OCI-LY1 (cell line): ENCODE measurements at regions not wholly inside any gene's neighbourhood (a gene's known extent, or its start where the extent isn't known, plus 50 kb on each side); places are given as distances from the start of the nearest gene placed in this dataset.

Experiments
- H2AFZ ChIP-seq: fragments of 200-600 bp; sonication (generic), shearing (Covaris generic); 2 replicates; pipeline ENCODE4 v1.6.0; 2014; ENCODE audit warnings: antibody characterized with exemption, mild to moderate bottlenecking, low read length
- H3F3A ChIP-seq: fragments of 200-600 bp; sonication (generic), shearing (Covaris generic); 2 replicates; pipeline ENCODE4 v1.6.0; 2014; ENCODE audit warnings: mild to moderate bottlenecking, antibody characterized with exemption, low read length, moderate library complexity; ENCODE audit not compliant: insufficient read depth
- H3K27ac ChIP-seq: fragments of 200-600 bp; sonication (generic); 2 replicates; pipeline ENCODE4 v1.5.1; 2014; ENCODE audit warnings: low read length, mixed run types, mild to moderate bottlenecking, low read depth; ENCODE audit not compliant: poor library complexity, severe bottlenecking
- H3K27me3 ChIP-seq: fragments of 200-600 bp; sonication (generic); 2 replicates; pipeline ENCODE4 v1.6.0; 2014; ENCODE audit warnings: antibody characterized with exemption, mild to moderate bottlenecking, low read length, moderate library complexity; ENCODE audit not compliant: insufficient read depth
- H3K36me3 ChIP-seq: fragments of 200-600 bp; sonication (generic); 2 replicates; pipeline ENCODE4 v1.6.1; 2014; ENCODE audit warnings: mild to moderate bottlenecking, antibody characterized with exemption, low read length, moderate library complexity, mixed read lengths; ENCODE audit not compliant: insufficient read depth
- H3K4me1 ChIP-seq: fragments of 200-600 bp; sonication (generic); 2 replicates; pipeline ENCODE4 v1.5.1; 2014; ENCODE audit warnings: mild to moderate bottlenecking, low read length, moderate library complexity; ENCODE audit not compliant: insufficient read depth, severe bottlenecking
- H3K4me2 ChIP-seq: fragments of 200-600 bp; sonication (generic), shearing (Covaris generic); 2 replicates; pipeline ENCODE4 v1.6.1; 2014; ENCODE audit warnings: low read length
- H3K4me3 ChIP-seq: fragments of 200-600 bp; sonication (generic); 2 replicates; pipeline ENCODE4 v1.5.1; 2014; ENCODE audit warnings: low read length, low read depth, mild to moderate bottlenecking, mixed read lengths; ENCODE audit not compliant: poor library complexity, severe bottlenecking
- H3K79me2 ChIP-seq: fragments of 200-600 bp; shearing (Covaris generic); 2 replicates; pipeline ENCODE4 v1.6.1; 2016; ENCODE audit warnings: mixed run types, low read length, mixed read lengths; ENCODE audit not compliant: insufficient read depth
- H3K9ac ChIP-seq: fragments of 200-600 bp; sonication (generic), shearing (Covaris generic); 2 replicates; pipeline ENCODE4 v1.6.1; 2014; ENCODE audit warnings: mild to moderate bottlenecking, low read length, mixed read lengths
- H3K9me2 ChIP-seq: fragments of 200-600 bp; sonication (generic), shearing (Covaris generic); 2 replicates; pipeline ENCODE4 v1.6.1; 2014; ENCODE audit warnings: low read depth, mild to moderate bottlenecking, low read length, mixed read lengths
- H3K9me3 ChIP-seq: fragments of 200-600 bp; shearing (Covaris generic); 2 replicates; pipeline ENCODE4 v1.6.1; 2014; ENCODE audit warnings: low read length, mixed read lengths
- H4K20me1 ChIP-seq: fragments of 200-600 bp; sonication (generic), shearing (Covaris generic); 2 replicates; pipeline ENCODE4 v1.6.0; 2016; ENCODE audit warnings: mild to moderate bottlenecking, low read length; ENCODE audit not compliant: insufficient read depth
- CTCF ChIP-seq: fragments of 200-600 bp; sonication (generic), shearing (Covaris generic); IDR thresholded peaks from 2 replicates; pipeline ENCODE4 v1.5.1; 2017; ENCODE audit warnings: mild to moderate bottlenecking, antibody characterized with exemption, low read length, moderate library complexity, mixed read lengths
- EZH2 ChIP-seq: fragments of 200-600 bp; sonication (generic), shearing (Covaris generic); IDR thresholded peaks from 2 replicates; pipeline ENCODE4 v1.8.0; 2017; ENCODE audit warnings: borderline replicate concordance, mixed run types, mild to moderate bottlenecking, antibody characterized with exemption, low read length, moderate library complexity, mixed read lengths

- no peaks in the 10 kb centered on the region for H3K9me2 ChIP-seq
- H3K4me3 ChIP-seq, result no peak overlapping the region
- H2AFZ ChIP-seq, result no peak overlapping the region
- no peaks in the 10 kb centered on the region for H3K27me3 ChIP-seq
- H3K9ac ChIP-seq, result no peak overlapping the region
- no peaks in the 10 kb centered on the region for H3K36me3 ChIP-seq
- no peaks in the 10 kb centered on the region for H3K79me2 ChIP-seq
- no peaks in the 10 kb centered on the region for H4K20me1 ChIP-seq
- no peaks in the 10 kb centered on the region for H3K9me3 ChIP-seq
- H3F3A ChIP-seq, result no peaks in the 10 kb centered on the region
- H3K4me2 ChIP-seq, result no peak overlapping the region
- TF ChIP-seq EZH2 (no peak), CTCF (no peak)
- no peaks in the 10 kb centered on the region for H3K4me1 ChIP-seq
- H3K27ac ChIP-seq, result no peak overlapping the region
Observed at GRCh38 chr22:48173773-48174160, 1411.3 kb downstream of the TBC1D22A start.

DNA sequence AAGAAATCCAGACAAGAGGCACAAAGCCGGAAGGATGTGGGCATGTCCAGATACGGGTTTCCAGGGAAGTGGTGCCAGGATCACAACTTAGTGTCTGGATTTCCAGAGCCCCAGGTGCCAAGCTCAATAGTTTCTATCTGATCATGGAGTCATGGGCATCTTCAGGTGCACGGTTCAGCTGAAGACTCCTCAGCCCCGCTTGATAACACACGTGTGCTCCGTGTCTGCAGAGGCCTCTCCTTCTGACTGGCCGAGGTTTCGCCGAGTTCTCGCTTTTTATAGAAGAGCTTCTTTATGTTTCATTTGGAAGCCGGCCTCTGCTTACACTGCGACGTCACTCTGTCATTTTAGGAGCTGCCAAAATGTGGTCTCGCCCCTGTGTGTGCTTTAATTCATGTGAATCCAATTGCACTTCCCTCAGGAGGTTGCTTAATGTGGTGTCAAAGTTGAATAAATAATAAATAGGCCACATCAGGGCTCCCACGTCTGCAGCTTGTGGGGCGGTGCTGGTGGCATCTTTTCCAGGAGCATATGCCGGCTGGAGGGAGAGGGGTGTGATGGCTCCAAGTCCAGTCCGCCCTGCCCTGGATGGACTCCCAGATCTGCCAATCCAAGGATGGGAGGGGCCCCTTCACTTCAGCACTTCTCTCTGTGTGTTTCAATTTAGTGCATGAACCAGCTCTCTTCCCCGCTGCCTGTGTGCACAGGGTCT lies 1410.8 kb downstream of the TBC1D22A start:
- no peak overlapping the region for H3K27ac ChIP-seq
- H3K36me3 ChIP-seq, result no peaks in the 10 kb centered on the region
- no peak for TF ChIP-seq CTCF
- no peak for TF ChIP-seq EZH2
- no peaks in the 10 kb centered on the region for H4K20me1 ChIP-seq
- H3K79me2 ChIP-seq, result no peaks in the 10 kb centered on the region
- H3K4me3 ChIP-seq, result no peak overlapping the region
- H3F3A ChIP-seq, result no peaks in the 10 kb centered on the region
- H3K27me3 ChIP-seq, result no peaks in the 10 kb centered on the region
- H3K4me2 ChIP-seq, result no peak overlapping the region
- H3K4me1 ChIP-seq, result no peaks in the 10 kb centered on the region
- H3K9me3 ChIP-seq, result no peaks in the 10 kb centered on the region
- H2AFZ ChIP-seq, result no peak overlapping the region
- H3K9me2 ChIP-seq, result no peaks in the 10 kb centered on the region
- no peak overlapping the region for H3K9ac ChIP-seq

DNA sequence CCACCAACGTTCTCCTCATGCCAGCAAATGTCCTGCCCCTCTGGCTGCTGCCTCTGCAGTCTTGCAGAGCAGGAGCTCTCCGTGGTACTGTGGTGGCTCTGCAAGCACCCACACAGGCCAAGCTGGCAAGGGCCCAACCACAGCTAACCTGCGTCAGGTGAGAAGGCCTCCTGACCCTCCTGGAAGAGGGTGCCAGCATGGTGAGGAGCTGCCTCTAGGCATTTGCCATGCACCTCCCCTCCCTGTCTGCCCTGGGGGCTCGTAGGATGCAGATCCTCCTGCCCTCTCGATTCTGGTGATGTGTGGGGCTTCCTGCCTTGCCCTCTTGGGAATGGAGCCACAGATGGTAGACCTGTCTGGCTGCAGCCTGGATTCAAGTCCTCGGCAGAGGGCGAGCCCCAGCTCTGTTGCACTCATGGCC lies 1408.8 kb downstream of the TBC1D22A start:
- TF ChIP-seq CTCF (no peak), EZH2 (no peak)
- no peak overlapping the region for H3K9ac ChIP-seq
- no peaks in the 10 kb centered on the region for H3K27me3 ChIP-seq
- H3K4me2 ChIP-seq, result no peak overlapping the region
- H3F3A ChIP-seq, result no peaks in the 10 kb centered on the region
- no peaks in the 10 kb centered on the region for H4K20me1 ChIP-seq
- no peak overlapping the region for H3K27ac ChIP-seq
- no peak overlapping the region for H2AFZ ChIP-seq
- H3K36me3 ChIP-seq, result no peaks in the 10 kb centered on the region
- H3K4me3 ChIP-seq, result no peak overlapping the region
- no peaks in the 10 kb centered on the region for H3K9me3 ChIP-seq
- H3K4me1 ChIP-seq, result no peaks in the 10 kb centered on the region
- no peaks in the 10 kb centered on the region for H3K79me2 ChIP-seq
- H3K9me2 ChIP-seq, result no peaks in the 10 kb centered on the region
